ENCODE measurements at regions not wholly inside any gene's neighbourhood (a gene's known extent, or its start where the extent isn't known, plus 50 kb on each side); places are given as distances from the start of the nearest gene placed in this dataset.

GRCh38 chr12:111284709-111285108, 84.2 kb downstream of the PHETA1 start:
- no peak for TF ChIP-seq TCF12 (IDR thresholded peaks at IDR 0.05; ENCODE audit: low read depth)
- TF ChIP-seq, protein P1, sequence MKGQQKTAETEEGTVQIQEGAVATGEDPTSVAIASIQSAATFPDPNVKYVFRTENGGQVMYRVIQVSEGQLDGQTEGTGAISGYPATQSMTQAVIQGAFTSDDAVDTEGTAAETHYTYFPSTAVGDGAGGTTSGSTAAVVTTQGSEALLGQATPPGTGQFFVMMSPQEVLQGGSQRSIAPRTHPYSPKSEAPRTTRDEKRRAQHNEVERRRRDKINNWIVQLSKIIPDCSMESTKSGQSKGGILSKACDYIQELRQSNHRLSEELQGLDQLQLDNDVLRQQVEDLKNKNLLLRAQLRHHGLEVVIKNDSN (IDR thresholded peaks at IDR 0.05): no peak
- TF ChIP-seq REST (IDR thresholded peaks at IDR 0.05; ENCODE audit: low read depth): no peak
- no peak for TF ChIP-seq TEAD4 (IDR thresholded peaks at IDR 0.05)
- no peak for TF ChIP-seq ZBTB7A (IDR thresholded peaks at IDR 0.05; ENCODE audit: low read depth)
- TF ChIP-seq EP300 (IDR thresholded peaks at IDR 0.05; ENCODE audit: borderline replicate concordance): no peak
- TF ChIP-seq CEBPB (IDR thresholded peaks at IDR 0.05): no peak
- TF ChIP-seq YY1 (IDR thresholded peaks at IDR 0.05; ENCODE audit: low read depth): no peak
- TF ChIP-seq TAF1 (IDR thresholded peaks at IDR 0.05; ENCODE audit: low read depth): no peak

GRCh38 chr12:111283966-111284365, 84.9 kb downstream of the PHETA1 start:
- no peak for TF ChIP-seq MAX (IDR thresholded peaks at IDR 0.05)
- no peak for TF ChIP-seq CEBPB (IDR thresholded peaks at IDR 0.05)
- TF ChIP-seq NFIC (IDR thresholded peaks at IDR 0.05): no peak
- no peak for TF ChIP-seq EGR1 (IDR thresholded peaks at IDR 0.05)
- no peak for TF ChIP-seq RAD21 (IDR thresholded peaks at IDR 0.05; ENCODE audit: low read depth)
- TF ChIP-seq ZBTB7A (IDR thresholded peaks at IDR 0.05; ENCODE audit: low read depth): no peak
- TF ChIP-seq TCF12 (IDR thresholded peaks at IDR 0.05; ENCODE audit: low read depth): no peak

- TF ChIP-seq REST (IDR thresholded peaks at IDR 0.05; ENCODE audit: low read depth): no peak
- TF ChIP-seq YY1 (IDR thresholded peaks at IDR 0.05; ENCODE audit: low read depth): no peak
Observed at GRCh38 chr12:111283521-111283920, 85.4 kb downstream of the PHETA1 start.

GRCh38 chr12:111277570-111277969, 91.3 kb downstream of the PHETA1 start:
- TF ChIP-seq FOXM1 (IDR thresholded peaks at IDR 0.05; ENCODE audit: borderline replicate concordance, low read depth): no peak
- TF ChIP-seq TEAD4 (IDR thresholded peaks at IDR 0.05): no peak
- TF ChIP-seq, protein P1 (IDR thresholded peaks at IDR 0.05): no peak
- no peak for TF ChIP-seq REST (IDR thresholded peaks at IDR 0.05; ENCODE audit: low read depth)
- no peak for TF ChIP-seq MAX (IDR thresholded peaks at IDR 0.05)
- TF ChIP-seq YY1 (IDR thresholded peaks at IDR 0.05; ENCODE audit: low read depth): no peak
- TF ChIP-seq EGR1 (IDR thresholded peaks at IDR 0.05): no peak
- TF ChIP-seq NFIC (IDR thresholded peaks at IDR 0.05): no peak
- TF ChIP-seq TCF12 (IDR thresholded peaks at IDR 0.05; ENCODE audit: low read depth): no peak
- TF ChIP-seq CEBPB (IDR thresholded peaks at IDR 0.05): no peak
- no peak for TF ChIP-seq TAF1 (IDR thresholded peaks at IDR 0.05; ENCODE audit: low read depth)
- no peak for TF ChIP-seq RAD21 (IDR thresholded peaks at IDR 0.05; ENCODE audit: low read depth)

DNA sequence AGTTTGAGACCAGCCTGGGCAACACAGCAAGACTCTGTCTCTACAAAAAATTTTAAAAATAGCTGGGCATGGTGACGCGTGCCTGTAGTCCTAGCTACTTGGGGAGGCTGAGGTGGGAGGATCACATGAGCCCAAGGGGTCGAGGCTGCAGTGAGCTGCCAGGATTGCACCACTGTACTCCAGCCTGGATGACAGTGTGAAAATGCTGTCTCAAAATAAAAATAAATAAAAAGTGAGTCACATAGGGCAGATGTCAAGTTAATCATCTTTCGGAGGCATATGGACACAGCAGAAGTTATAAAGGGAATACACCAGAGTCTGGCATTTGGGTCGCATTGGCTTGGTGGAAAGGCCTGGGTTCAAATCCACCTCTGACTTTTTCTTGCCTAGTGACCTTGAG, 92.7 kb downstream of the PHETA1 start:
- TF ChIP-seq REST (IDR thresholded peaks at IDR 0.05; ENCODE audit: low read depth) (no peak), TCF12 (IDR thresholded peaks at IDR 0.05; ENCODE audit: low read depth) (no peak), TEAD4 (IDR thresholded peaks at IDR 0.05) (no peak), TAF1 (IDR thresholded peaks at IDR 0.05; ENCODE audit: low read depth) (no peak), MAX (IDR thresholded peaks at IDR 0.05) (no peak), NFIC (IDR thresholded peaks at IDR 0.05) (no peak), YY1 (IDR thresholded peaks at IDR 0.05; ENCODE audit: low read depth) (no peak), FOXM1 (IDR thresholded peaks at IDR 0.05; ENCODE audit: borderline replicate concordance, low read depth) (no peak), CREB1 (IDR thresholded peaks at IDR 0.05; ENCODE audit: low read depth) (no peak), EGR1 (IDR thresholded peaks at IDR 0.05) (no peak), ZBTB7A (IDR thresholded peaks at IDR 0.05; ENCODE audit: low read depth) (no peak), CEBPB (IDR thresholded peaks at IDR 0.05) (no peak), RAD21 (IDR thresholded peaks at IDR 0.05; ENCODE audit: low read depth) (no peak), EP300 (IDR thresholded peaks at IDR 0.05; ENCODE audit: borderline replicate concordance) (no peak)
- TF ChIP-seq, protein P1 (IDR thresholded peaks at IDR 0.05): no peak

Measured in Ishikawa (cell line).